Astrocyte (in vitro differentiated cells and primary cell): ENCODE measurements at regions not wholly inside any gene's neighbourhood (a gene's known extent, or its start where the extent isn't known, plus 50 kb on each side); places are given as distances from the start of the nearest gene placed in this dataset.

ENCODE experiments used
- CTCF ChIP-seq: IDR thresholded peaks from 2 replicates; pipeline ENCODE4 v1.5.1; 2011; ENCODE audit warnings: low read depth, mild to moderate bottlenecking, inconsistent platforms, low read length, moderate library complexity; ENCODE audit not compliant: insufficient read depth
- EZH2 ChIP-seq: IDR thresholded peaks from 2 replicates; pipeline ENCODE4 v1.6.1; 2012; ENCODE audit warnings: mild to moderate bottlenecking, low read length, inconsistent platforms; ENCODE audit not compliant: insufficient read depth

DNA sequence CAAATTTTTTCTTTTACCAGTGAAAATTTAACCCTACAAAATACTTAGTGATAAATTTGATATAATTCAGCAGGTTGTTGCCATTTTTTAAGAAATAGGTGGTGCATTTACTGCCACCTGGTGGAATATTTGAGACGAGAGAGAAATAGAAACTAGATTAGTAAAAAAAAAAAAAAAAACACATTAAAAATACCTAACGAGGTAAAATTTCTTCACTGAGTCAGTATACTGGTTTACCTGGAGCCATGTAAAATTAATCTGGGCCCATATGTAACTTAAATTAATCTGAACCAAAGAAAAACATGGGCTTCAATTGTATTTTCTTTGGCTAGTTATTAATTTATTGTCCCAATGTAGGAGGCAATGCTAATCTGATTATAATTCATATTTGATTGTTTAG is 520.8 kb downstream of the EPM2A start:
- TF ChIP-seq CTCF = peak; percentile 48
- no peak for TF ChIP-seq EZH2
